ENCODE measurements at regions not wholly inside any gene's neighbourhood (a gene's known extent, or its start where the extent isn't known, plus 50 kb on each side); places are given as distances from the start of the nearest gene placed in this dataset.
"Not testable (repeated sequence)": the region's sequence is repeated elsewhere in the genome, so short reads cannot be mapped to it uniquely, and the experiment has no call there.

GRCh38 chr5:10069637-10070313 is 179.9 kb downstream of the ATPSCKMT start:
- peak; percentile 34 for DNase-seq

- DNase-seq: no peak
Observed at GRCh38 chr5:10065428-10066000, 184.2 kb downstream of the ATPSCKMT start.

- DNase-seq: no peak
Observed at GRCh38 chr5:10064546-10065195, 185.0 kb downstream of the ATPSCKMT start.

GRCh38 chr5:10063997-10064396 is 185.7 kb downstream of the ATPSCKMT start:
- no peak for DNase-seq

- DNase-seq: no peak
Observed at GRCh38 chr5:10059980-10060379, 189.7 kb downstream of the ATPSCKMT start.

GRCh38 chr5:10059556-10059955 is 190.1 kb downstream of the ATPSCKMT start:
- DNase-seq: no peak

- no peak for DNase-seq
Observed at GRCh38 chr5:10057356-10057755, 192.3 kb downstream of the ATPSCKMT start.

- DNase-seq: peak; percentile 25
Observed at GRCh38 chr5:10056228-10056760, 193.4 kb downstream of the ATPSCKMT start.

- DNase-seq: peak; percentile 44
Observed at GRCh38 chr5:10049858-10050455, 199.7 kb downstream of the ATPSCKMT start.

- no peak for DNase-seq
Observed at GRCh38 chr5:10046676-10047075, 203.0 kb downstream of the ATPSCKMT start.

- DNase-seq: no peak
Observed at GRCh38 chr5:10045376-10045775, 204.3 kb downstream of the ATPSCKMT start.

- peak; percentile 94 for DNase-seq
Observed at GRCh38 chr5:10036136-10036815, 213.4 kb downstream of the ATPSCKMT start.

GRCh38 chr5:10034001-10034400 is 215.7 kb downstream of the ATPSCKMT start:
- peak; percentile 49 for DNase-seq

- no peak for DNase-seq
Observed at GRCh38 chr5:10031817-10032216, 217.9 kb downstream of the ATPSCKMT start.

- DNase-seq: peak; percentile 30
Observed at GRCh38 chr5:10030219-10030831, 219.4 kb downstream of the ATPSCKMT start.

GRCh38 chr5:10023494-10023893 is 226.2 kb downstream of the ATPSCKMT start:
- DNase-seq: no peak

- no peak for DNase-seq
Observed at GRCh38 chr5:10021248-10021647, 228.4 kb downstream of the ATPSCKMT start.

- no peak for DNase-seq
Observed at GRCh38 chr5:10019236-10019635, 230.5 kb downstream of the ATPSCKMT start.

- DNase-seq: peak; percentile 85
Observed at GRCh38 chr5:10018201-10019069, 231.3 kb downstream of the ATPSCKMT start.

GRCh38 chr5:10017786-10018185 is 231.9 kb downstream of the ATPSCKMT start:
- DNase-seq: no peak

GRCh38 chr5:10016559-10016958 is 233.1 kb downstream of the ATPSCKMT start:
- DNase-seq: not testable (repeated sequence)

Data from fibroblast of upper back skin (primary cell).